A673 (cell line): ENCODE measurements at regions not wholly inside any gene's neighbourhood (a gene's known extent, or its start where the extent isn't known, plus 50 kb on each side); places are given as distances from the start of the nearest gene placed in this dataset.

Source experiments
- BruUV-seq: library from RNA; stranded (reverse); fragments of 400-500 nt; replicated peaks from 2 replicates; lab custom pipeline; 2021; lab: Mats Ljungman, UMichigan
- CTCF ChIA-PET: fragments of 300-600 bp; sonication (Branson Sonifier 250); formaldehyde crosslinking; loops from one replicate; lab custom pipeline; 2022; ENCODE audit warnings: antibody characterized with exemption; lab: Charles Lee
- POLR2A ChIA-PET: fragments of 300-600 bp; sonication (Branson Sonifier 250); formaldehyde crosslinking; loops from one replicate; lab custom pipeline; 2022; ENCODE audit warnings: antibody characterized with exemption; ENCODE audit not compliant: low non-redundant PET; lab: Charles Lee
- DNase-seq: peaks from one replicate; pipeline ENCODE4 v3.0.0-alpha.2; 2015; ENCODE audit warnings: low spot score
- H3K27ac ChIP-seq: fragments of 200-600 bp; sonication (generic); 2 replicates; pipeline ENCODE4 v1.5.1; 2016; ENCODE audit warnings: mixed run types, low read depth, mild to moderate bottlenecking, mixed read lengths, antibody characterized with exemption, low read length; ENCODE audit not compliant: poor library complexity, severe bottlenecking
- H3K27me3 ChIP-seq: fragments of 200-600 bp; sonication (generic); replicated peaks from 2 replicates; pipeline ENCODE4 v1.6.1; 2017; ENCODE audit warnings: mixed run types, low read depth, mild to moderate bottlenecking, mixed read lengths, antibody characterized with exemption, low read length; ENCODE audit not compliant: insufficient read depth, poor library complexity
- H3K36me3 ChIP-seq: fragments of 200-600 bp; sonication (generic); 2 replicates; pipeline ENCODE4 v1.6.1; 2016; ENCODE audit warnings: mixed run types, mild to moderate bottlenecking, mixed read lengths, antibody characterized with exemption, low read length; ENCODE audit not compliant: insufficient read depth, poor library complexity, severe bottlenecking
- H3K4me1 ChIP-seq: fragments of 200-600 bp; sonication (generic); 2 replicates; pipeline ENCODE4 v1.6.1; 2017; ENCODE audit warnings: mixed run types, mild to moderate bottlenecking, mixed read lengths, antibody characterized with exemption, low read length; ENCODE audit not compliant: insufficient read depth, poor library complexity, severe bottlenecking
- H3K4me3 ChIP-seq: fragments of 200-600 bp; sonication (generic); 2 replicates; pipeline ENCODE4 v1.5.1; 2016; ENCODE audit warnings: low read depth, mixed run types, mild to moderate bottlenecking, mixed read lengths, low read length; ENCODE audit not compliant: poor library complexity, severe bottlenecking
- H3K9me3 ChIP-seq: fragments of 200-600 bp; sonication (generic); 2 replicates; pipeline ENCODE4 v1.6.1; 2016; ENCODE audit warnings: mixed run types, low read depth, mild to moderate bottlenecking, mixed read lengths, antibody characterized with exemption, low read length; ENCODE audit not compliant: poor library complexity, severe bottlenecking
- EZH2 ChIP-seq: fragments of 200-600 bp; sonication (generic); IDR thresholded peaks from 2 replicates; pipeline ENCODE4 v1.6.1; 2017; ENCODE audit warnings: borderline replicate concordance, low read depth, mild to moderate bottlenecking, mixed read lengths, antibody characterized with exemption, low read length; ENCODE audit not compliant: poor library complexity, severe bottlenecking
- intact Hi-C: fragments of 100-400 bp; cut with micrococcal nuclease; formaldehyde crosslinking; loops from one replicate; pipeline ENCODE4 v1.10.0; 2022; ENCODE audit not compliant: unreplicated experiment
- TF ChIP-seq, protein P1 (sequence below): fragments of 300-800, 200-600 bp; sonication (generic); conservative IDR thresholded peaks from 2 replicates; pipeline ENCODE4 v1.5.1; 2017; ENCODE audit warnings: low read depth, mild to moderate bottlenecking, antibody characterized with exemption, low read length, moderate library complexity, mixed read lengths

DNA sequence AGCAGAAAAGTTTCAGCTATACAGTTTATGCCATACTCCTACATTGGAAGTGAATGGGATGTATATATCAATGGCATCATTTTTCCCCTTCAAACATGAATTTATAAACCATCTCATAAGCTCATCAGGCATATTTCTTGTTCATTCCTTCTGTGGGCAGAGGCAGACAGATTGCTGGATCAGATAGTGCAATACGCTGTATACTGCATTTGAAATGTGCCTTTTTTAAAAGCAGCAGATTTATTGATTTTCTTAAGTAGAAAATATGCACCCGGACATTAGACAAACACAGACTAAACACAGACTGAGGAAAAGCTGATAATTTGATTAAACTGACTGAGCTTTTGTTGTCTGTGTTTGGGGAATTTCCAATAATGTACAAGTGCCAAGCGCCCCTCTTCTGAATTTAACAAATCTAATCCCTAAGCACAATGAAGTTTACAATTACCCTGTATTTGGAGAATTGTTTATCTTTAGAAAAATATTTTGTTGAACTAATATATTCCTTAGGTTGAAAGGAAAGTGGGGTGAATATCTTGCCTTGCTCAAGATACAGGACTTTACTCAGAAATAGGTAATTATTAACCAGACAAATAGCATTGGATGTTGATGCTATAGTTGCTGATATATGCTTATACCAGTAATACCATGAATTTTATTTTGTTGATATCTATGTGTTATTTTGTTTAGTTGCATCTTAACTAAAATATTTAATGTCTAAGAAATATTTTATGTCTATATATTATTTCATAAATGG is 566.6 kb upstream of the MEF2C start:
- H3K36me3 ChIP-seq, result no peaks in the 10 kb centered on the region
- ChIA-PET CTCF (no interaction called here), POLR2A (no interaction called here)
- intact Hi-C loops, result no loop called here
- H3K27ac ChIP-seq, result no peak overlapping the region
- H3K4me3 ChIP-seq, result no peak overlapping the region
- no TSS peak for BruUV-seq
- no peak for TF ChIP-seq EZH2
- TF ChIP-seq, protein P1, sequence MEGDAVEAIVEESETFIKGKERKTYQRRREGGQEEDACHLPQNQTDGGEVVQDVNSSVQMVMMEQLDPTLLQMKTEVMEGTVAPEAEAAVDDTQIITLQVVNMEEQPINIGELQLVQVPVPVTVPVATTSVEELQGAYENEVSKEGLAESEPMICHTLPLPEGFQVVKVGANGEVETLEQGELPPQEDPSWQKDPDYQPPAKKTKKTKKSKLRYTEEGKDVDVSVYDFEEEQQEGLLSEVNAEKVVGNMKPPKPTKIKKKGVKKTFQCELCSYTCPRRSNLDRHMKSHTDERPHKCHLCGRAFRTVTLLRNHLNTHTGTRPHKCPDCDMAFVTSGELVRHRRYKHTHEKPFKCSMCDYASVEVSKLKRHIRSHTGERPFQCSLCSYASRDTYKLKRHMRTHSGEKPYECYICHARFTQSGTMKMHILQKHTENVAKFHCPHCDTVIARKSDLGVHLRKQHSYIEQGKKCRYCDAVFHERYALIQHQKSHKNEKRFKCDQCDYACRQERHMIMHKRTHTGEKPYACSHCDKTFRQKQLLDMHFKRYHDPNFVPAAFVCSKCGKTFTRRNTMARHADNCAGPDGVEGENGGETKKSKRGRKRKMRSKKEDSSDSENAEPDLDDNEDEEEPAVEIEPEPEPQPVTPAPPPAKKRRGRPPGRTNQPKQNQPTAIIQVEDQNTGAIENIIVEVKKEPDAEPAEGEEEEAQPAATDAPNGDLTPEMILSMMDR, result no peak
- H3K4me1 ChIP-seq, result peaks cover 3% of the 10 kb centered on the region
- H3K27me3 ChIP-seq, result no peaks in the 10 kb centered on the region
- no peak for DNase-seq
- no peaks in the 10 kb centered on the region for H3K9me3 ChIP-seq

DNA sequence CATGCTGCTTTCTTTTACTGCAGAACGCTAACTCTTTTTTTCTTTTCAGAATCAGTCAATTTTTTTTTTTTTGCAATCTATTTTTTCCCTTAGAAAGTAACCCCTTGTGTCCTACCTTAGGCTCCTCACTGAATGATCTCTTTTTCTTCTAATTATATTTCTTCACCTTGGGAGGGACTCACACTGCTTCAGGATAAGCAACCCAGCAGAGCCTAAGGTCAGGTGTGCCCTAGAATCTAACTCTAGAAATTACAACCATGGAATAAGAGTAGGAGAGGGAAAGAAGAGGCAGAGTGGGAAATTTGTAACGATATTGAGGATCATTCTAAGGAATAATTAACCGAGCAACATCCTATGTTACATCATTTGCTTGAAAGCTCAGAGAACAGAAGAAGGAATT is 564.0 kb upstream of the MEF2C start:
- POLR2A ChIA-PET, result no interaction called here
- Histone ChIP-seq H3K4me3 (no peak overlapping the region), H3K36me3 (no peaks in the 10 kb centered on the region), H3K9me3 (no peaks in the 10 kb centered on the region), H3K27ac (no peak overlapping the region), H3K27me3 (no peaks in the 10 kb centered on the region), H3K4me1 (peaks cover 20% of the 10 kb centered on the region)
- BruUV-seq, result no TSS peak
- intact Hi-C loops, result no loop called here
- no peak for TF ChIP-seq EZH2
- TF ChIP-seq, protein P1, result no peak
- CTCF ChIA-PET, result no interaction called here
- DNase-seq, result no peak

DNA sequence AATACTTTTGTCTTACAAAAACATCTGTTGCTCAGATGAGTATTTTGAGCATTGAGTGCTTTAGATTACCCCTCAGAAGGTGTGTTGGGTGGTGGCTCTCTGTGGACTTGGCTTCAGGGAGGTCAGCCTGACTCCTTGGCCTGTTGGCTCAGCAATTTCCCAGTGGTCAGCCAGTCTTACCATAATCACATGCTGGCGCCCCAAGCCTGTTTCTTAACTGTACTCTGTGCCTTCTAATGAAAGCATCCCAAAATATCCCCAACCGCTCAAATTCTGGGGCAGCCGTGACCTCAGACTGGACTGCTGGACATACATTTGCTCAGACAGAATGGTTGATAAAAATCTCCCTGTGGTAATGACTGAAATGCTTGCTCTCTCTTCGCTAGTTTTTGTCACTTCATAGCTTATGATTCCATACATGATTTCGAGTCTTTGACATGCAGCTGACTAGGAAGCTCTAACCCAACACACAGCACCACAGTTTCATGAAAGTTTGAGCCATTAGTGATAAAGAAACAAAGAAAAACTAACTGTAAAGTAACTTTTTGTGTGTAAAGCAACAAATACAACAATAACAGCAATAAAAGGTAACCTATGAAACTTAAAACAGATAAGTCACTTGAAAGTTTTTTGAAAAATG is 562.2 kb upstream of the MEF2C start:
- POLR2A ChIA-PET, result no interaction called here
- CTCF ChIA-PET, result no interaction called here

More for the DNA sequence above, 562.2 kb upstream of the MEF2C start:
- H3K4me1 ChIP-seq, result peaks cover 20% of the 10 kb centered on the region
- no TSS peak for BruUV-seq
- no peaks in the 10 kb centered on the region for H3K27me3 ChIP-seq
- no peak for DNase-seq
- no peak for TF ChIP-seq EZH2
- TF ChIP-seq, protein P1, result no peak
- no peaks in the 10 kb centered on the region for H3K36me3 ChIP-seq
- H3K9me3 ChIP-seq, result no peaks in the 10 kb centered on the region
- H3K27ac ChIP-seq, result no peak overlapping the region
- no peak overlapping the region for H3K4me3 ChIP-seq
- intact Hi-C loops, result no loop called here
